Neural progenitor cell (in vitro differentiated cells): ENCODE measurements at regions not wholly inside any gene's neighbourhood (a gene's known extent, or its start where the extent isn't known, plus 50 kb on each side); places are given as distances from the start of the nearest gene placed in this dataset.

Source experiments
- CTCF ChIP-seq: fragments of 200-600 bp; sonication (generic); IDR thresholded peaks from 2 replicates; pipeline ENCODE4 v1.5.1; 2017; ENCODE audit warnings: antibody characterized with exemption, mild to moderate bottlenecking
- EZH2phosphoT487 ChIP-seq: fragments of 200-600 bp; sonication (generic); IDR thresholded peaks from 2 replicates; pipeline ENCODE4 v1.6.1; 2017; ENCODE audit warnings: antibody characterized with exemption

DNA sequence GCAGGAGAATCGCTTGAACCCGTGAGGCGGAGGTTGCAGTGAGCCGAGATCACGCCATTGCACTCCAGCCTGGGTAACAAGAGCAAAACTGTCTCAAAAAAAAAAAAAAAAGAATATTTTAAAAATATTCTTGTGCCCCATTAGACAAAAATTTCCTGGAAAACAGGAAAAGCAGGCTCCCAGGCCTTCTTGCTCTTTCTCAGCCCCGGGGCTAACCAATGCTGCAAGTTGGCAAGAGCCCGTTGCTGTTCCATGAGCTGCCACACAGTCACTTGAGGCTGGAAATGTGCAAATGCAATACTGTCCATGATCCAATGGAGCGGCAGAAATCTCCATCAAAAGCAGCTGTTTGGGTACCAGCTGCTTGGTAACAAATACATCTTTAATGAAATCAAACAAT lies 994.7 kb downstream of the VRK1 start:
- TF ChIP-seq CTCF (no peak), EZH2phosphoT487 (no peak)
